ENCODE measurements at regions not wholly inside any gene's neighbourhood (a gene's known extent, or its start where the extent isn't known, plus 50 kb on each side); places are given as distances from the start of the nearest gene placed in this dataset.

- DNase-seq (ENCODE audit: low spot score) = no peak
- Histone ChIP-seq H3K4me3 (no peak overlapping the region), H3K27ac (no peak overlapping the region)
- no peak for TF ChIP-seq CTCF (IDR thresholded peaks at IDR 0.05)
Measured at GRCh38 chr18:51654488-51655326, 457.2 kb upstream of the MEX3C start.

GRCh38 chr18:51655327-51655698 is 457.8 kb upstream of the MEX3C start:
- H3K27ac ChIP-seq = no peak overlapping the region
- no peak for DNase-seq (ENCODE audit: low spot score)
- no peak overlapping the region for H3K4me3 ChIP-seq
- TF ChIP-seq CTCF (IDR thresholded peaks at IDR 0.05) = no peak

GRCh38 chr18:51656249-51656648 is 458.8 kb upstream of the MEX3C start:
- no peak overlapping the region for H3K27ac ChIP-seq
- DNase-seq (ENCODE audit: low spot score) = no peak
- H3K4me3 ChIP-seq = no peak overlapping the region
- no peak for TF ChIP-seq CTCF (IDR thresholded peaks at IDR 0.05)

- Histone ChIP-seq H3K4me3 (no peak overlapping the region), H3K27ac (no peak overlapping the region)
- DNase-seq (ENCODE audit: low spot score) = no peak
- TF ChIP-seq CTCF (IDR thresholded peaks at IDR 0.05) = no peak
Measured at GRCh38 chr18:51658436-51658835, 461.0 kb upstream of the MEX3C start.

GRCh38 chr18:51659781-51660180 is 462.3 kb upstream of the MEX3C start:
- DNase-seq (ENCODE audit: low spot score) = no peak
- no peak for TF ChIP-seq CTCF (IDR thresholded peaks at IDR 0.05)

GRCh38 chr18:51660188-51660715 is 462.8 kb upstream of the MEX3C start:
- TF ChIP-seq CTCF (IDR thresholded peaks at IDR 0.05) = no peak
- Histone ChIP-seq H3K27ac (no peak overlapping the region), H3K4me3 (no peak overlapping the region)
- no peak for DNase-seq (ENCODE audit: low spot score)

More at GRCh38 chr18:51659781-51660180, 462.3 kb upstream of the MEX3C start:
- Histone ChIP-seq H3K27ac (no peak overlapping the region), H3K4me3 (no peak overlapping the region)

- no peak for DNase-seq (ENCODE audit: low spot score)
- TF ChIP-seq CTCF (IDR thresholded peaks at IDR 0.05) = no peak
- no peak overlapping the region for H3K27ac ChIP-seq
Measured at GRCh38 chr18:51664236-51664635, 466.8 kb upstream of the MEX3C start.

More at GRCh38 chr18:51664236-51664635, 466.8 kb upstream of the MEX3C start:
- no peak overlapping the region for H3K4me3 ChIP-seq

All from coronary artery (tissue), 2 donors.